HG03439 (cell line): ENCODE measurements at regions not wholly inside any gene's neighbourhood (a gene's known extent, or its start where the extent isn't known, plus 50 kb on each side); places are given as distances from the start of the nearest gene placed in this dataset.

Experiments used
- ATAC-seq: cut with Tn5 transposase; IDR thresholded peaks from one replicate; pipeline ENCODE4 v1.9.1; 2021; ENCODE audit warnings: mild to moderate bottlenecking, moderate library complexity; ENCODE audit not compliant: unreplicated experiment

GRCh38 chr3:187949093-187949820 is 204.0 kb upstream of the BCL6 start:
- ATAC-seq = no peak

DNA sequence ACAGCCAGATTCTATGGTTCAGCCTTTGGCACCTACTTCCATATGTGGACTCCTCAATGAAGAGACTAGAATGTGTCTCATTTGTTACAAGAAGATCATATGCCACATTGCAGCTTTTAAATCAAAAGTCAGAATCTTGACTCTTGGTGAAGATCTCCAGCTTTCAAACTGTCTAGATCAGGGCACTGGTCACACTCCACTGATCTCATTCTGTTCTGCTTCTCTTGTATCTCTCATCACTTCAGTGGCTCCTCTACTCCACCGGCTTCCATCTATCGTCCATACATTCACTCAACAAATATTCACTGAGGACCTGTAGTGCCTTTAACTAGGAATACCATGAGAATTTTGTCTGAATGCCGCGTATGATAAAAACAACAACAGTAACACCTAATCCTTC is 203.3 kb upstream of the LPP start:
- no peak for ATAC-seq

DNA sequence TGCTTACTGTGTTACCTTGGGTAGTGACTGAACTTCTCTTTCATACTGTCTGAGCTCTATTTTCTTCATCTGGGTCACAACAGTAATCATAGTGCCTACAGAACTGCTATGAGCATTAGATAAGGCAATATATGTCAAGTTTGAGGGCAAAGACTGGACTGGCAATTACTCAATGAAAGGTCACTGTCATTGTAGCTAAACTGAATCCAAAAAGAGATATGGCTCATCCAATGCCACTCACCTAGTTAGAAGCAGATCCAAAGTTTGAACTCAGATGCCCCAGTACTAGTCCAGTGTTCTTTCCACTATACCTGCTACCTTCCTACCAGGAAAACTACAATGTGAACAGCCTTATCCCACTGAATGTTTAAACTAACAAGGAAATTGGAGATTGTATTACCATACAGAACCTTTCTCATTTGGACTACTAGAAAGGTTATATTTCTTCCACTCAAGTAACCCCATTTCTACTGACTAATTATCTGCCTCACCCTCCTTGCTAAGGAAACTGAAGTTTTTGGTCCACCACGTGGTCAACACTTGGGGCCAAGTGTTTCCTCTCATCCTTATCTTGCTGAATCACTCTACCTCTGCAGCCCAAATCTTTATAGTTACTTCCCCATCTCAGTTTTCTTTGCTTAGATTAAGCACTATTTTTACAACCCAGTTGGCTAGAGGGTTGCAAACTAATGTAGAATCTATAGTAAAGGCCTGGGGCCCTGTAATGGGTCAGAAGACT is 202.3 kb upstream of the LPP start:
- no peak for ATAC-seq

- no peak for ATAC-seq
These were observed 201.1 kb upstream of the LPP start for GRCh38 chr3:187952849-187953248.

DNA sequence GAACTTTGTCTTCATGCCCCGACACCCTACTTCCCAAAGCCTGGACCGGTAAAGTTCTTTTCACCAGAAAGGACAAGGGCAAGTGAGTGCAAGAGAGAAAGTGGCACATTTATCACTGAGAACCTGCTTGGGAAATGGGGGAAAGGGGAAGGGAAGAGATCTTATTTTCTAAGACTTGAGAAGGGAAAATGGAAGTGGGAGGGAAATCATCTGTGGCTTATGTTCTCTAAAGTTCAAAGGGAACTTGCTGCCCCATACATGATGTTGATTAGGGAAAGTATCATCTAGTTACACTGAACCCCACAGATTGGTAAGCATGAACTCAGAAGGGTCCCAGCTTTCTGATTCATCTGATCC is 199.5 kb upstream of the LPP start:
- ATAC-seq = no peak

- ATAC-seq = no peak
These were observed 198.9 kb upstream of the LPP start for GRCh38 chr3:187954873-187955586.

DNA sequence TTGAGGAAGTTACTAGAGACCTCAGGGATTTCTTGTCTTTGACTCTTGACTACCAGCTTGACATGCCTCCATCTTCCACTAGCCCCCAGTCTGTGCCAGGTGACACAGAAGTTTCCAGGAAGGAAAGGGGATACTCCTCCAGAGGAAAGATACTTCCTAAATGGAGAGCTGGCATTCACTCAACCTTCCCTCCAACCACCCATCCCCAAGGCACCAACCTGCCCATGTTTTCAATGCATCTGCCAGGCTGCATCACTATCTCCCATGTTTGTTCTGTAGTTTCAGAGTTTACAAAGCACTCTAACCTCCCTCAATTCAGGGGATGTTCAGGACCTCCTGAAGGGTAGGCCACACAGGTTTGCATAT is 198.4 kb upstream of the LPP start:
- no peak for ATAC-seq

- no peak for ATAC-seq
These were observed 196.8 kb upstream of the LPP start for GRCh38 chr3:187957165-187957581.

DNA sequence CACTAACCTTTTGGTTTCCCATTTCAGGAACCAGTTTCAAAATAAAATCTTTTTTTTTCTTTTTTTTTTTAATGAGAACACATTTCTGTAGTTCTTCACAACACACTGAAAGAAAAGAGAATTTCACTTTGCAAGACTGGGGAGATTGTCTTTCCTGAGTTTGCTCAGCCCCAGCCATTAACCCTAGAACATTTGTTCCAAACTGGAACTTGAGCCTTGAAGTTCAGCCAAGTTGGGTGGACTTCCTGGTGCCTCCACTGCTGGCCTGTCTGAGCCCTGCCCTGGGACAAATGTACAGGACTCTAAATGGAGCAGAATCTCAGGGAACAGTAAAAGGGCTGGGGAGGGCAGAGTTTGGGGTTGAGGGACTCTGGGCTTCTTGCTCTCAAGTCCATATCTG is 196.4 kb upstream of the LPP start:
- no peak for ATAC-seq

DNA sequence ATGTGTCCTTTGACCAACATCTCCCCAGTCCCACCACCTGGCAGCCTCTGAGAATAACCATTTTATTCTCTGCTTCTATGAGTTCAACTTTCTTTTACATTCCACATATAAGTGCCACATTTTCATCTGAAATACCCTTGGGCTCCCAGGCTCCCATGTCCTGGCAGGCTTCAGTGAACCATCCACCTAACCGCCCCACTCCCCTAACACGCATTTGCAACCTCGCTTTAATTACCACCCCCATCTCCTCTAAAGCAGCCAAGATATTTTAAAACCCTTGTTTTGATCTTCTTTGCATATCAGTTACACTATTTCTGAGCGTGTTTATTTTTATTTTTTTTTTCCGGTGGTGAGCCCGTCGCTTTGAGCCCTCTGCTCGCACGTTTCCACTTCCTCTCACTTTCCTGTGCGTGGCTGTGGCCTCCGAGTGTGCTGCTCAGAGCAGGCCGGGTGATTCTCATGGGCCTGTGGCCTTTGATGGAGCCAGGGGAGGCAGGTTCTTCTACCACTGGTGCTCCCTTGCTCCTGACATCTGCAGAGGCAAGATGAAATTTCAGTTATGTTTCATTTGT is 195.4 kb upstream of the LPP start:
- ATAC-seq = no peak

DNA sequence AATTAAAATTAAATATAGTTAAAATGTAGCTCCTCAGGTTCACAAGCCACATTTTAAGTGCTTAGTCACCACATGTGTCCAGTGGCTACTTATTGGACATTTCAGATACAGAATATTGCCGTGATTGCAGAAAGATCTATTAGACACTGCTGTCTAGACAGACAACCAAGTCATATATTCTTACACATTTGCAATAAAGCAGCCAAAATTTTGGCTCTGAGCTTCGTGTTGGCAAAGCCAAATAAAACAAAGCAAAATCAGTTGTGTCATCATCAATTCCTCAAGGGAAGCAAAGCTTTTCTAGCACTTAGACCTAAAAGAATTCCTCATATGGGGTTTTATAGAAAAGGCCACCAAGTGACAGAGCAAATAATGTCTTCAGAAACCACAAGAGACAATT is 193.1 kb upstream of the LPP start:
- ATAC-seq = no peak

DNA sequence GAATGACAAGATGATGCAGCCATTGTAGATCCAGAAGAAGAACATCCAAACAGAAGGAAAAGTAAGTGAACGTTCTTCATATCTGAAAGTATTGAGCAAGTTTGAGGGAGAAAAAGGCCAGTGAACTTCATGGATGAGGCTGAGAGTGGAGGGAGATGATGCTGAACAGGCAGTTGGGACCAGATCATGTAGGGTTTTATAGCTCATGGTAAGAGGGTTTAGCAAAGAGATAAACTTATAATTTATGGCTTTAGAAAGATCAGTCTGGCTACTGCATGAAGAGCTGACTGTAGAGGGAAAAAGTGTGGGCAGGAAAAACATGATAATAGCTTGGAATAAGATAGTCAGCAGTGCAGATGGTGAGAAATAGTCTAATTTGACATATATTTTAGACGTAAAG is 192.6 kb upstream of the LPP start:
- no peak for ATAC-seq

DNA sequence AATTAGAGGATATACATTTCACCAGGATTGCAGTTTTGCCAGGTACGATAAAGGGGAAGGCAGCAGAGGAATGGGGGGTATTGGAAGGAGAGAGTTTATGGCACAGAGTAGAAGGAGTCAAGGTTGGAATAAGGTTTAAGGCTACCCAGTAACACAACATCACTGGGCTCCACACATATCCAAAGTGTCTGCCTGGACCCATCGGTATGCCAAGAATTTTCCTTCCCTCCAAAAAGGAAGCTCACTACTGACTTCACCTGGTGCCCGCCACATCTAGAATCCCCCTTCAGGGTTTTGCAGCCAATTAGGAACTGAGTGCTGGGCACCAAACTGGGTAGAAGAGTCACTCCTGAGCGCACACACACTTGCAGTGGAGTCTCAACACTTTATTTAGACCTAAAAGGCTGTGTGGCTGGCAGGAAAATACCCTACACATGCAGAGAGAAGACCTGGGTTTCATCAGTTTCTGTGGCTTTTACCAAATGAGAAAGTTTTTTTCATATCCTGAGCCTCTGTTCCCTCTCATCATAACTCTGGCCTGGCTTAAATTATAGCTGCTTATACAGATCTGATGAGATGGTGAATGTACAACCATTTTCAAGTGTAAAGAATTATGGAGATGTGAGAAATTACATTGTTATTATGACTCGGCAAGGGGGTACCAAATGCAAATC is 190.8 kb upstream of the LPP start:
- no peak for ATAC-seq

GRCh38 chr3:187963677-187964385 is 190.1 kb upstream of the LPP start:
- no peak for ATAC-seq

DNA sequence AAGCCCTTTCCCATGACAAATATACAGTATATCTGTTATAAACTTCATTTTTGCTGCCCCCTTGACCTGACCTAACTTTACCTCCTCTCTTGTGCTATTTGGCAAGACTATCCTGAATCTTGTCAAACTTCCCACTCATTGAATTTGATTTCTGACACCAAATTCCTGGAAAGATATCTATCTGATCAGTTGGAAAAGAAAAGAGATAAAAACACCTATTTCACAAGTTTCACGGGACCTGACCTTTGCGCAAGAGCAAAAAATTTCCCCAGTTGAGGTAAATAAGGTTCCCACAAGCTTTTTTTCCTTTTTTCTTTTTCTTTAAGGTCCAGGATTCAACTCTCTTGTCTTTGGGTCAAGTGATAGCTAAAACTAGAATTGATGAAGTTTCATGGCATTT is 189.2 kb upstream of the LPP start:
- no peak for ATAC-seq

GRCh38 chr3:187966096-187966495 is 187.9 kb upstream of the LPP start:
- no peak for ATAC-seq

- no peak for ATAC-seq
These were observed 187.1 kb upstream of the LPP start for GRCh38 chr3:187966636-187967406.

- ATAC-seq = no peak
These were observed 186.0 kb upstream of the LPP start for GRCh38 chr3:187967993-187968392.

DNA sequence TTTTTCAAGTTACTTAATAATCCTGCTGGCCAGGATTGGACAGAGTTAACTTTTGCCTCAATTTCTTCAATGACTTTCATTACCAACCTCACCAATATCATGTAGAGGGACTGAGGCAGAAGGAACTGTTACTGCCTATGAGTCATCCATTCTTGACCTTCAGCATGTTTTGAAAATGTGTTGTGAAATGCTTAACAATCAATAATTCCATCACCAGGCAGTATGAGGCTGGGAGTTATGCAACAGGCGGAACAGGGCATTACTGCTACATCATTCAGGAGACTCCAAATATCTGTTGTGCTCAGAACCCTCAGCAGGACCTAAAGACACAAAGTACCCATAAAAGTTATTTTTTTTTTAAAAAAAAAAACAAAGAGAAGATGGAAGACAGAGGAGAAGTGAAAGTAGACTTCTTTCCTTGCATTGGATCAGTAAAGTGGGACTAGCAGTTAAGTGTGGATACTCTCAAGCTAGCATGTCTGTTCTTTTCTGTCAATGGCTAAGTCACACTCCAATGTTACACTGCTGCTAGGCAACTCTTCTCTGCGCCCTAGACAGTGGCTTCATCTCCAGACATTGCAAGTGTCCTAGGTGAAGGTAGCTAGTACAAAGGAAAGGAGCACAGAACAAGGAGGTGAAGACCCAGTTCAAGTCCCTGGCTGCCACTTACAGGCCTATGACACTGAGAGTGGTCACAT is 184.9 kb upstream of the LPP start:
- no peak for ATAC-seq
